ENCODE measurements at regions not wholly inside any gene's neighbourhood (a gene's known extent, or its start where the extent isn't known, plus 50 kb on each side); places are given as distances from the start of the nearest gene placed in this dataset.

- TF ChIP-seq CTCF (IDR thresholded peaks at IDR 0.05) (no peak), POLR2A (IDR thresholded peaks at IDR 0.05) (no peak), POLR2AphosphoS5 (IDR thresholded peaks at IDR 0.05) (no peak)
- no peak overlapping the region for H3K4me3 ChIP-seq
Measured at GRCh38 chr6:166245148-166245547, 63.0 kb downstream of the PRR18 start.

DNA sequence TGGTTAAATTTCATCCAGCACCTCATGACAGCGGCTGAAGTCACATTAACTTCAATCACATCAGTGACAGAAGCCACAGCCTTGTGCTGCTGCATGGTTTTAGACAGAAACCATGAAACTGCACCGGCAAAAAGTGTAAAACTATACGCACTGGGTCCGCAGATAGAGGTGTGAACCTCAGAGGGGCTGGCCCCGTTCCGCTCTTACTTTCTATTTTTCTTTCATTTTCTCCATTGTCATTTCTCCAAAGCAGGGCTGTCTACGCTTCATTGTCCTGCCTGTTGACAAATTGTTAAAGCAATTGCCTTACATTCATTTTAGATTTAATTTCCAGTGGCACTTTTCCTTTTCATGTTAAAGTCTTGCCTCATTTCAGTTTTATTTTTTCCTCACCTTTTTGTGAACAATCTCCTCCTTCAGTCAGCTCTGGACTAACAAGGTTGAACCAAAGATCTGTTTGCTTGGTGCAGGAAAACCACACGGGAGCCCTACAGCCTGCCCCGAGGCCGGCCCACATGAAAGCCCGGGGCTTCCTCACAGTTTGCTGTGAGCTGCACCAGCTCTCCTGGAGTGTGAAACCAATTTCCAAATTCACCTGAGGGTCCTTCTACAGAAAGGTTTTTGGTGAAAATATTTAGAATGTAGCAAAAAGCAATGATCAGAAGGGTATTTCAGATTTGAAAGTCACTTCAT, 63.7 kb downstream of the PRR18 start:
- no peak for DNase-seq
- no peaks in the 10 kb centered on the region for H3K4me1 ChIP-seq
- no peaks in the 10 kb centered on the region for H3K9me3 ChIP-seq
- H3K27ac ChIP-seq, result no peak overlapping the region
- TF ChIP-seq CTCF (IDR thresholded peaks at IDR 0.05) (no peak), POLR2AphosphoS5 (IDR thresholded peaks at IDR 0.05) (no peak), EP300 (IDR thresholded peaks at IDR 0.05) (no peak), POLR2A (IDR thresholded peaks at IDR 0.05) (no peak)
- intact Hi-C loops (cut with DNase I), result no loop called here
- peaks cover 0 to 10% (median 0%) of the 10 kb centered on the region in 3 donors for H3K27me3 ChIP-seq
- WGBS, 2 donors, result 38 to 50% methylated on average over 11 of the region's 11 CpGs
- no peak overlapping the region for H3K4me3 ChIP-seq
- no peaks in the 10 kb centered on the region for H3K36me3 ChIP-seq

More at GRCh38 chr6:166245148-166245547, 63.0 kb downstream of the PRR18 start:
- Histone ChIP-seq H3K27me3 (peaks cover 0 to 10% (median 0%) of the 10 kb centered on the region in 3 donors), H3K9me3 (no peaks in the 10 kb centered on the region), H3K36me3 (no peaks in the 10 kb centered on the region), H3K27ac (no peak overlapping the region), H3K4me1 (no peaks in the 10 kb centered on the region)
- 59 to 78% methylated on average over 5 of the region's 5 CpGs for WGBS, 2 donors
- intact Hi-C loops (cut with DNase I), result no loop called here
- no peak for DNase-seq

DNA sequence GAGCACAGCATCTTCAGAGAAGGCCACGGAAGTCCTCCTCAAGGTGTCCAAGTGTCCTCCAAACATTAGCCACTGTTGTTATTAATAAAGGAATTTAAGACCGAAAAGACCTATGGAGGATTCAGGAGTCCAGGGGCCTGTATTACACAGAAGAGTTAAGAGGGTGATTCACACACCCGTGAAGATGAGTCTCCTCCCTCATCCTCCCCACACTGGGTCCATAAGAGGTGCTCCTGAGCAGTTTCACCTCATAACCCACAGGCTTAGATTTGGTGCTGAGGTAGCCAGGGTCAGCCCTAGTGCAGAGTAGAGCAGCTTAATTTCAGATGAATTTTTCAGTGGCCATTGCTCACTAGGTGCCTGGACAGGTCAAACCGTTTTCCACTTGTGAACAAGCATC, 65.3 kb downstream of the PRR18 start:
- no peak for TF ChIP-seq POLR2AphosphoS5 (IDR thresholded peaks at IDR 0.05)
- TF ChIP-seq EP300 (IDR thresholded peaks at IDR 0.05), result no peak
- TF ChIP-seq CTCF (IDR thresholded peaks at IDR 0.05), result no peak
- no peak for TF ChIP-seq POLR2A (IDR thresholded peaks at IDR 0.05)
- no peak overlapping the region for H3K27ac ChIP-seq
- no peaks in the 10 kb centered on the region for H3K36me3 ChIP-seq
- DNase-seq, result no peak
- H3K27me3 ChIP-seq, result peaks cover 0 to 10% (median 0%) of the 10 kb centered on the region in 3 donors
- WGBS, 2 donors, result 72 to 77% methylated on average over 4 of the region's 4 CpGs
- intact Hi-C loops (cut with DNase I), result no loop called here
- H3K4me3 ChIP-seq, result no peak overlapping the region
- H3K9me3 ChIP-seq, result no peaks in the 10 kb centered on the region
- no peaks in the 10 kb centered on the region for H3K4me1 ChIP-seq

GRCh38 chr6:166241974-166242373, 66.2 kb downstream of the PRR18 start:
- no peak for DNase-seq
- intact Hi-C loops (cut with DNase I), result no loop called here
- Histone ChIP-seq H3K4me3 (no peak overlapping the region), H3K36me3 (no peaks in the 10 kb centered on the region), H3K4me1 (no peaks in the 10 kb centered on the region), H3K9me3 (no peaks in the 10 kb centered on the region), H3K27ac (no peak overlapping the region), H3K27me3 (peaks cover 0 to 10% (median 0%) of the 10 kb centered on the region in 3 donors)
- TF ChIP-seq CTCF (IDR thresholded peaks at IDR 0.05) (no peak), EP300 (IDR thresholded peaks at IDR 0.05) (no peak), POLR2AphosphoS5 (IDR thresholded peaks at IDR 0.05) (no peak), POLR2A (IDR thresholded peaks at IDR 0.05) (no peak)
- 82 to 84% methylated on average over 6 of the region's 6 CpGs for WGBS, 2 donors

DNA sequence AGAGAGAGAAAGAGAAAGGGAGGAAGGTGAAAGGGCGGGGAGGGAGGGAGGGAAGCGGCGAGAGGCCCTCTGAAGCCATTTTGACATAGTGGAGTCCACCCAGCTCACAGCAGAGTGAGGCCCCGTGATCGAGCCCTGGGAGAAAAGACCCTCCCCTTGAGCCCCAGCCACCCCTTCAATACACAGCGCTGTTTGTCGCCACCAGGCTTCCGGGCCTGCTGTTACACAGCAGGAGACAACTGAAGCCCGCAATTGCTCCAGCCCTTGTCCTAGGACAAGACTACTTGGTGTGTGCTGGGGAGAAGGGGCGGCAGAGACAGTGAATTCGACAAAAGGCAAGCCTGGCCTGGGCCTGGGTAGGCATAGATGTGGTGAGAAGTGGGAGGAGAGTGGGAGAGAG, 67.3 kb downstream of the PRR18 start:
- H3K4me1 ChIP-seq, result no peaks in the 10 kb centered on the region
- H3K36me3 ChIP-seq, result no peaks in the 10 kb centered on the region
- intact Hi-C loops (cut with DNase I), result no loop called here
- no peak overlapping the region for H3K27ac ChIP-seq
- DNase-seq, result no peak
- WGBS, 2 donors, result 78 to 82% methylated on average over 11 of the region's 11 CpGs
- no peaks in the 10 kb centered on the region for H3K9me3 ChIP-seq
- TF ChIP-seq CTCF (IDR thresholded peaks at IDR 0.05) (no peak), POLR2A (IDR thresholded peaks at IDR 0.05) (no peak), POLR2AphosphoS5 (IDR thresholded peaks at IDR 0.05) (no peak), EP300 (IDR thresholded peaks at IDR 0.05) (no peak)
- no peak overlapping the region for H3K4me3 ChIP-seq
- H3K27me3 ChIP-seq, result peaks cover 0 to 11% (median 0%) of the 10 kb centered on the region in 3 donors

Measured in sigmoid colon (tissue), 6 donors.